ENCODE measurements at regions not wholly inside any gene's neighbourhood (a gene's known extent, or its start where the extent isn't known, plus 50 kb on each side); places are given as distances from the start of the nearest gene placed in this dataset.
A peak's percentile ranks its signal among the peaks of the same experiment; 100 is the strongest.
"Not testable (repeated sequence)": the region's sequence is repeated elsewhere in the genome, so short reads cannot be mapped to it uniquely, and the experiment has no call there.

- ChIA-PET CTCF (no interaction called here), POLR2A (ENCODE audit: low non-redundant PET) (no interaction called here)
- H3K27ac ChIP-seq = no peak overlapping the region
- no peak for TF ChIP-seq CTCF (conservative IDR thresholded peaks at IDR 0.05; ENCODE audit: low read depth)
- no peak for DNase-seq (ENCODE audit: low spot score)
Measured at GRCh38 chr14:105685003-105685402, 158.6 kb downstream of the TMEM121 start.

- POLR2A ChIA-PET (ENCODE audit: low non-redundant PET); CTCF ChIA-PET; DNase-seq (ENCODE audit: low spot score); H3K27ac ChIP-seq: not testable (repeated sequence)
Measured at GRCh38 chr14:105685605-105686004, 159.2 kb downstream of the TMEM121 start.

GRCh38 chr14:105686050-105686449 is 159.7 kb downstream of the TMEM121 start:
- POLR2A ChIA-PET (ENCODE audit: low non-redundant PET); DNase-seq (ENCODE audit: low spot score); CTCF ChIA-PET; H3K27ac ChIP-seq: not testable (repeated sequence)

GRCh38 chr14:105686462-105687170 is 160.2 kb downstream of the TMEM121 start:
- DNase-seq (ENCODE audit: low spot score); H3K27ac ChIP-seq; CTCF ChIA-PET; POLR2A ChIA-PET (ENCODE audit: low non-redundant PET): not testable (repeated sequence)

- H3K27ac ChIP-seq; DNase-seq (ENCODE audit: low spot score); CTCF ChIA-PET; POLR2A ChIA-PET (ENCODE audit: low non-redundant PET): not testable (repeated sequence)
Measured at GRCh38 chr14:105687171-105688022, 161.0 kb downstream of the TMEM121 start.

GRCh38 chr14:105688023-105688351 is 161.6 kb downstream of the TMEM121 start:
- H3K27ac ChIP-seq; CTCF ChIA-PET; POLR2A ChIA-PET (ENCODE audit: low non-redundant PET): not testable (repeated sequence)
- peak; percentile 3 for DNase-seq (ENCODE audit: low spot score)

GRCh38 chr14:105688664-105689221 is 162.4 kb downstream of the TMEM121 start:
- H3K27ac ChIP-seq; DNase-seq (ENCODE audit: low spot score); POLR2A ChIA-PET (ENCODE audit: low non-redundant PET); CTCF ChIA-PET: not testable (repeated sequence)

GRCh38 chr14:105689722-105690121 is 163.3 kb downstream of the TMEM121 start:
- no peak for TF ChIP-seq CTCF (conservative IDR thresholded peaks at IDR 0.05; ENCODE audit: low read depth)
- no peak for DNase-seq (ENCODE audit: low spot score)
- POLR2A ChIA-PET (ENCODE audit: low non-redundant PET) = no interaction called here
- no peak overlapping the region for H3K27ac ChIP-seq
- CTCF ChIA-PET = no interaction called here

GRCh38 chr14:105690671-105691070 is 164.3 kb downstream of the TMEM121 start:
- ChIA-PET POLR2A (ENCODE audit: low non-redundant PET) (no interaction called here), CTCF (no interaction called here)
- no peak overlapping the region for H3K27ac ChIP-seq
- TF ChIP-seq CTCF (conservative IDR thresholded peaks at IDR 0.05; ENCODE audit: low read depth) = no peak
- DNase-seq (ENCODE audit: low spot score) = no peak

GRCh38 chr14:105691321-105692109 is 165.1 kb downstream of the TMEM121 start:
- H3K27ac ChIP-seq; POLR2A ChIA-PET (ENCODE audit: low non-redundant PET); CTCF ChIA-PET; DNase-seq (ENCODE audit: low spot score): not testable (repeated sequence)

GRCh38 chr14:105692110-105692685 is 165.8 kb downstream of the TMEM121 start:
- H3K27ac ChIP-seq; POLR2A ChIA-PET (ENCODE audit: low non-redundant PET); DNase-seq (ENCODE audit: low spot score); CTCF ChIA-PET: not testable (repeated sequence)
